Muscle layer of duodenum (tissue), 2 donors: ENCODE measurements at regions not wholly inside any gene's neighbourhood (a gene's known extent, or its start where the extent isn't known, plus 50 kb on each side); places are given as distances from the start of the nearest gene placed in this dataset.
A peak's percentile ranks its signal among the peaks of the same experiment; 100 is the strongest.

Source experiments
- H3K27ac ChIP-seq: one replicate; pipeline ENCODE4 v1.7.0; 2013; ENCODE audit warnings: mild to moderate bottlenecking, low read length
- H3K27me3 ChIP-seq: one replicate; pipeline ENCODE4 v1.7.0; 2013; ENCODE audit warnings: low read depth, mild to moderate bottlenecking, control low read depth, low read length
- H3K36me3 ChIP-seq, 2 donors: one replicate each; pipeline ENCODE4 v1.7.0; 2013; ENCODE audit warnings: low read length in 2 of 2, control low read depth in 1 of 2, mild to moderate bottlenecking in 1 of 2; ENCODE audit not compliant: insufficient read depth in 2 of 2, control insufficient read depth in 1 of 2
- H3K4me1 ChIP-seq, 2 donors: one replicate each; pipeline ENCODE4 v1.7.0; 2013; ENCODE audit warnings: low read length in 2 of 2, mild to moderate bottlenecking in 2 of 2, control low read depth in 1 of 2, moderate library complexity in 1 of 2; ENCODE audit not compliant: insufficient read depth in 2 of 2, control insufficient read depth in 1 of 2
- H3K4me3 ChIP-seq, 2 donors: one replicate each; pipeline ENCODE4 v1.7.0; 2013; ENCODE audit warnings: low read length in 2 of 2, low read depth in 1 of 2, mild to moderate bottlenecking in 1 of 2
- H3K9me3 ChIP-seq, 2 donors: one replicate each; pipeline ENCODE4 v1.7.0; 2013; ENCODE audit warnings: low read length in 2 of 2, control low read depth in 1 of 2, mild to moderate bottlenecking in 1 of 2; ENCODE audit not compliant: control insufficient read depth in 1 of 2
- donor health status: healthy.

- H3K27ac ChIP-seq: no peak overlapping the region
- no peaks in the 10 kb centered on the region for H3K36me3 ChIP-seq
- H3K9me3 ChIP-seq: no peaks in the 10 kb centered on the region
- H3K4me1 ChIP-seq: no peaks in the 10 kb centered on the region
- no peak overlapping the region for H3K4me3 ChIP-seq
- H3K27me3 ChIP-seq: no peaks in the 10 kb centered on the region
Observed at GRCh38 chr9:79824265-79824664, 252.5 kb downstream of the TLE4 start.

DNA sequence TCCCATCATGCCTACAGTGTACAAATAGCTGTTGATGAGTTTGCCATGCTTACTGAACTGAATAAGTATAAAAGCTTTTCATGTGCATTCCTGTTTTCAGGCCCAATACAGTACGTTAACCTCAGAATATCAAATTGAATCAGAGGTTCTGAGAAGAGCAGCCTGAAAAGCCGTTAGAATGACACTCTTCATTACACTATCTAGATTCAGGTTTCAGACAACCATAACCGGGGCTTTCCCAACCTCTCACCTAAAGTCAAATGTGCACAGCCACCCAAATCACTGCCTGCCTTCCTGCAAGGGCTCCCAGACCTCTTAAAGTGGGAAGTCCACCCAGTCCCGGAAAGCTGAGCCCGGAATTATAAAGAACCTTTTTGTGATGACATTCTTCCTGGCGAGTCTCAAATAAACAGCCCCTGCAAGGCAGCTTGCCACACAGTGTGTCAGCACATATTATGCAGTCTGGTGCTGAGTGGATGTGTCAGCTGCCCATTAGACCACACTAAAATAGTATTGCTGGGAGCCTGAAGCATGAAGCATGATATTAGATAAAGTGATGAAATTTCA lies 245.8 kb downstream of the TLE4 start:
- no peak overlapping the region for H3K27ac ChIP-seq
- H3K4me1 ChIP-seq: no peaks in the 10 kb centered on the region
- no peaks in the 10 kb centered on the region for H3K36me3 ChIP-seq
- no peak overlapping the region for H3K4me3 ChIP-seq
- H3K9me3 ChIP-seq: no peaks in the 10 kb centered on the region
- H3K27me3 ChIP-seq: no peaks in the 10 kb centered on the region

GRCh38 chr9:79813258-79813638 lies 241.5 kb downstream of the TLE4 start:
- H3K4me1 ChIP-seq: peaks cover 0 to 3% of the 10 kb centered on the region in 2 donors
- no peaks in the 10 kb centered on the region for H3K36me3 ChIP-seq
- H3K9me3 ChIP-seq: no peaks in the 10 kb centered on the region
- H3K4me3 ChIP-seq: no peak overlapping the region
- no peaks in the 10 kb centered on the region for H3K27me3 ChIP-seq
- peak overlapping the region; percentile 32 for H3K27ac ChIP-seq

GRCh38 chr9:79812507-79813257 lies 240.9 kb downstream of the TLE4 start:
- Histone ChIP-seq H3K27ac (peak overlapping the region; percentile 32), H3K4me1 (peaks cover 0 to 3% of the 10 kb centered on the region in 2 donors), H3K9me3 (no peaks in the 10 kb centered on the region), H3K36me3 (no peaks in the 10 kb centered on the region), H3K27me3 (no peaks in the 10 kb centered on the region), H3K4me3 (peak overlapping the region in 1 of 2 donors; percentile 41)

GRCh38 chr9:79812099-79812498 lies 240.3 kb downstream of the TLE4 start:
- H3K27me3 ChIP-seq: no peaks in the 10 kb centered on the region
- H3K36me3 ChIP-seq: no peaks in the 10 kb centered on the region
- no peak overlapping the region for H3K4me3 ChIP-seq
- no peak overlapping the region for H3K27ac ChIP-seq
- H3K4me1 ChIP-seq: peaks cover 0 to 3% of the 10 kb centered on the region in 2 donors
- no peaks in the 10 kb centered on the region for H3K9me3 ChIP-seq

DNA sequence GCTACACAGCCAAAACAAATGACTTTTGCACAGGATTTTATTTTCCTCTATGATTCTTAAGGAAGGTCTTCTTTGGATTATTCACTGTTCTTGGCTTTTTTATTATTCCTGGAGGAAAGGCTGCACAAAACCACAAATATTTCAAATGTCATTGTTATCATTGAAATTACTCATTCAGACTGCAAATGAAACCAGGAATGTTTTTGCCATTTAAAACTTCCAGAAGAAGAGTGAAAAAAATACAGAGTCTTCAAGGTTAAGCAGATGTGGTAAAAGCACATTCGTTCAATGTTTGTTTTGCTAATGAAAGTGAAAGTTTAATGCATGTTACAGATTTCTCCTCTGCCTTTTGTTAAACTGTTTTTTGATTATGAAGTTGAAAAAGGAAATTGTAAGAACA lies 238.2 kb downstream of the TLE4 start:
- H3K9me3 ChIP-seq: no peaks in the 10 kb centered on the region
- peaks cover 0 to 3% of the 10 kb centered on the region in 2 donors for H3K4me1 ChIP-seq
- no peak overlapping the region for H3K27ac ChIP-seq
- H3K36me3 ChIP-seq: no peaks in the 10 kb centered on the region
- H3K27me3 ChIP-seq: no peaks in the 10 kb centered on the region
- no peak overlapping the region for H3K4me3 ChIP-seq

DNA sequence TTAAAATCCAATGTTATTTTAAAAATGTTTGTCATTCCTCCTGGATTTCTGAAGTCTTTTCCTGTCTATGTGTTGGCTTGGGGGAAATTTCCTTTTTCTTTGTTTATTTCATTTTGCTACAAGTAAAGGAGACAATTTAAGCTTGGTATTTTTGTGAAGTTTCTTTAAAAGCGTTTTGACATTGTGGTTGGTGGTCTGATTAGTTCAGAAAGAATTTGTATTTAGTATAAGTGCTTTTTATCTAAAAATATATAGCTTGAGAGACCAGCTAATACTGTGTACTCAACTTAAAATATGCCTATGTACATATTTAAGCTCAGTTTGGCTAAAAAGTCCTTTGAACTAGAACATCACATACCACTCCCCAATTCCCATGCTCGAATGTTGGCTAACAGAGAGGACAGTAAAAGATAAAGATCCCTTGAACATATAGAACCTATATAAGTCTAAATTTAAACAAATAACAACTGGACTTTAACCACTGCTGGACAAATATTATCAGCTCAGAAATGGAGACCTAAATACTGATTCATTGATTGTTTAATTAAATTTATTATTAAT lies 237.6 kb downstream of the TLE4 start:
- Histone ChIP-seq H3K4me3 (no peak overlapping the region), H3K27ac (no peak overlapping the region), H3K36me3 (no peaks in the 10 kb centered on the region), H3K27me3 (no peaks in the 10 kb centered on the region), H3K9me3 (no peaks in the 10 kb centered on the region), H3K4me1 (peaks cover 0 to 3% of the 10 kb centered on the region in 2 donors)

DNA sequence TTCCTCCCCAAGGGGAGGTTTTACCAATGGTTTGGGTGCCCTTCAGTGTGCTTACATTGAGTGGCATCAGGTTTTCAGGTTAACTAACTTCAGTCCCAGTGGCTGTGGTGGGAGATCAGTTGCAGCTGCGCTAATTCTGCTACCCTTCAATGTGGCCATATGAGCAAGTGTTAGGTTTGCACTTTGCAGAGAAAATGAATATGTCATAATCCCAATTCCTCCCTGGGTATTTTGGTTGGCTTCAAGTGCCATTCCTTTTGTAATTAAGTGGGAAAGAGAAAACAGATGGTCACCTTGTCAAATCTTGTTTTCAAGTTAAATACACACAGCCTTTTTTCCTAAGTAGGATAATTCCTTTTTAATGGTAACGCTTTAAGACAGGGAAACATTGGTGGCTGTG lies 236.2 kb downstream of the TLE4 start:
- no peak overlapping the region for H3K27ac ChIP-seq
- no peaks in the 10 kb centered on the region for H3K9me3 ChIP-seq
- H3K36me3 ChIP-seq: no peaks in the 10 kb centered on the region
- H3K4me3 ChIP-seq: no peak overlapping the region
- no peaks in the 10 kb centered on the region for H3K27me3 ChIP-seq
- H3K4me1 ChIP-seq: peaks cover 0 to 3% of the 10 kb centered on the region in 2 donors

DNA sequence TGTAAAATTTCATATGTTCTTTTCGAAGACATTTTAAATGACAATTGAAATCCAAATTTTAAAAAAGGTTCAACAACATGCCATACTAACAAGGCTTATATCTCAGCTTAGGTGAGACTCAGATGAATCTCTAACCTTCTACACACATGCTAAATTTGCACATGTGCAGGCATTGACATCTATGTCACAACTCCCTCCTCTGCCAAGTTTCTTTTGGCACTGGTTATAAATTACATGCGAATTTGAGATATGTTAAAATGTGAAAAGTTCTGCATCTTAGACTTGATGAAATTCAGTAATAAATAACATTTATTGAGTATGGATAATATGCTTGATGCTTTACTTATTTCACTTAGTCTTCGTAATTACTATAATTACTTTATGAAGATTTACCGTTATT lies 234.3 kb downstream of the TLE4 start:
- Histone ChIP-seq H3K27ac (no peak overlapping the region), H3K9me3 (no peaks in the 10 kb centered on the region), H3K4me1 (no peaks in the 10 kb centered on the region), H3K27me3 (no peaks in the 10 kb centered on the region), H3K4me3 (no peak overlapping the region), H3K36me3 (no peaks in the 10 kb centered on the region)

- Histone ChIP-seq H3K4me1 (peaks cover 0 to 15% of the 10 kb centered on the region in 2 donors), H3K27me3 (no peaks in the 10 kb centered on the region), H3K36me3 (no peaks in the 10 kb centered on the region), H3K27ac (no peak overlapping the region), H3K9me3 (no peaks in the 10 kb centered on the region), H3K4me3 (no peak overlapping the region)
Observed at GRCh38 chr9:79801459-79801858, 229.7 kb downstream of the TLE4 start.

GRCh38 chr9:79800578-79800977 lies 228.8 kb downstream of the TLE4 start:
- peaks cover 0 to 15% of the 10 kb centered on the region in 2 donors for H3K4me1 ChIP-seq
- H3K36me3 ChIP-seq: no peaks in the 10 kb centered on the region
- H3K27ac ChIP-seq: no peak overlapping the region
- H3K27me3 ChIP-seq: no peaks in the 10 kb centered on the region
- no peak overlapping the region for H3K4me3 ChIP-seq
- H3K9me3 ChIP-seq: no peaks in the 10 kb centered on the region
